ENCODE measurements at regions not wholly inside any gene's neighbourhood (a gene's known extent, or its start where the extent isn't known, plus 50 kb on each side); places are given as distances from the start of the nearest gene placed in this dataset.

DNA sequence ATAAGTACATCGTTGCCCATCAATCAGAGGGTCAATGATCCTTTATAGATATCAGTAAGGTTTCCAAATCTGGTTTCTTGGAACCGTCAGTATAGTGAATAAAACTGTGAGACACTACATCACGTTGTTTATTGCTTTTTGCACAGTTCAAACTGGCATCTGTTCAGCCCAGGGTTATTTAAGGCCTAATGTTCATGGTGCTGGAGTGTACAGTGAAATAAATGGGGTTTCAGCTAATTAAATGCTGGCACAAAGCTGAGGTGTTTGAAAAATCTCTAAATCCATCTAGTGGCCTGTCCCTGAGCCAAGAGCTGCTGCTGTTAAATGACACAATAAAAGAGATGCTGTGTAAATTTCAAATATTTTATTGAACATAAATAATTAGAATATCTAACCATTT, 69.9 kb downstream of the RPS29 start:
- H4K20me1 ChIP-seq (ENCODE audit: control insufficient read depth, insufficient read depth, low read length, poor library complexity, severe bottlenecking), result no peaks in the 10 kb centered on the region
- POLR2A ChIA-PET, result no interaction called here
- CTCF ChIA-PET, result interaction anchor here (0.5 kb wide), 1 partner anchor 908 kb away, joined by 5 read pairs; no protein-coding TSS in a partner anchor
- Mint-ChIP-seq H3K4me3 (no peak overlapping the region), H3K27ac (no peak overlapping the region), H3K4me1 (no peaks in the 10 kb centered on the region), H3K27me3 (peaks cover 8% of the 10 kb centered on the region), H3K9me3 (ENCODE audit: insufficient read depth) (no peaks in the 10 kb centered on the region)
- no peak overlapping the region for H3K4me2 ChIP-seq (replicated peaks; ENCODE audit: low read depth, low read length, poor library complexity, severe bottlenecking)
- H3K79me2 ChIP-seq (ENCODE audit: control insufficient read depth, insufficient read depth, low read length), result no peaks in the 10 kb centered on the region
- DNase-seq (no peak), ATAC-seq (ENCODE audit: low read depth) (no peak)
- intact Hi-C loops (cut with micrococcal nuclease), result no loop called here
- H3K4me3 ChIP-seq (ENCODE audit: control extremely low read depth in 1 of 5, extremely low read depth in 1 of 5, insufficient read depth in 1 of 5, low read depth in 2 of 5, low read length in 4 of 5), result no peak overlapping the region
- H3K9ac ChIP-seq (ENCODE audit: low read length), result no peak overlapping the region
- no peaks in the 10 kb centered on the region for H3K4me1 ChIP-seq (ENCODE audit: control insufficient read depth in 2 of 2, insufficient read depth in 2 of 2, low read length in 2 of 2)
- H3K27me3 ChIP-seq (replicated peaks in 1 of 4; ENCODE audit: control extremely low read depth in 1 of 4, control insufficient read depth in 3 of 4, insufficient read depth in 4 of 4, low read length in 3 of 4), result peaks cover 0 to 4% (median 0%) of the 10 kb centered on the region in 4 experiments
- H3K36me3 ChIP-seq (replicated peaks in 1 of 2; ENCODE audit: control extremely low read depth in 1 of 2, control insufficient read depth in 1 of 2, extremely low read depth in 1 of 2, insufficient read depth in 2 of 2, low read length in 1 of 2), result no peaks in the 10 kb centered on the region
- H3K9me3 ChIP-seq (ENCODE audit: control extremely low read depth in 1 of 3, control insufficient read depth in 2 of 3, insufficient read depth in 1 of 3, low read length in 2 of 3), result no peaks in the 10 kb centered on the region
- no peak overlapping the region for H3K27ac ChIP-seq (ENCODE audit: low read length in 2 of 2)
- 100% methylated on average over 1 of the region's 3 CpGs for WGBS (ENCODE audit: insufficient coverage)
- no peak overlapping the region for H2AFZ ChIP-seq (ENCODE audit: insufficient read depth, low read depth, low read length, poor library complexity, severe bottlenecking)
- TF ChIP-seq, protein P1, sequence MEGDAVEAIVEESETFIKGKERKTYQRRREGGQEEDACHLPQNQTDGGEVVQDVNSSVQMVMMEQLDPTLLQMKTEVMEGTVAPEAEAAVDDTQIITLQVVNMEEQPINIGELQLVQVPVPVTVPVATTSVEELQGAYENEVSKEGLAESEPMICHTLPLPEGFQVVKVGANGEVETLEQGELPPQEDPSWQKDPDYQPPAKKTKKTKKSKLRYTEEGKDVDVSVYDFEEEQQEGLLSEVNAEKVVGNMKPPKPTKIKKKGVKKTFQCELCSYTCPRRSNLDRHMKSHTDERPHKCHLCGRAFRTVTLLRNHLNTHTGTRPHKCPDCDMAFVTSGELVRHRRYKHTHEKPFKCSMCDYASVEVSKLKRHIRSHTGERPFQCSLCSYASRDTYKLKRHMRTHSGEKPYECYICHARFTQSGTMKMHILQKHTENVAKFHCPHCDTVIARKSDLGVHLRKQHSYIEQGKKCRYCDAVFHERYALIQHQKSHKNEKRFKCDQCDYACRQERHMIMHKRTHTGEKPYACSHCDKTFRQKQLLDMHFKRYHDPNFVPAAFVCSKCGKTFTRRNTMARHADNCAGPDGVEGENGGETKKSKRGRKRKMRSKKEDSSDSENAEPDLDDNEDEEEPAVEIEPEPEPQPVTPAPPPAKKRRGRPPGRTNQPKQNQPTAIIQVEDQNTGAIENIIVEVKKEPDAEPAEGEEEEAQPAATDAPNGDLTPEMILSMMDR (IDR thresholded peaks at IDR 0.05), result no peak
- TF ChIP-seq EZH2 (IDR thresholded peaks at IDR 0.05; ENCODE audit: borderline replicate concordance, insufficient read depth, low read depth, low read length, poor library complexity, severe bottlenecking), result no peak

DNA sequence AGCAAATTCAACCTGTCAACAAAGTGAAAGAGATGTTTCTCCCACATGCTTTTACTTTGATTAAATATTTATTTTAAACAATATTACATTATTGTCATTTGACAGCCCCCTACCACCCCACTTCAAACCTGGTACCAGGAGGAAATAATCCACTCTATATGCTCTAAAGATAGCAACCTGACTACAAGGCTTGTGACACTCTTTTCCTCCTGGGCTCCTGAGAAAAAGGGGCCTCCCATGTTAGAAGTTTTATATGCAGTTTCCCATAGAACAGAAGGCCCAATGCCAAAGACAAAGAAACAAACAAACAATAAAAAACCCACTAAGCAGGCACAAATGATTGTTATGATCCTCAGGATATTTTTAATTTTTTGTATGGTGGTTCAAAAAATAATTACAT, 73.6 kb downstream of the RPS29 start:
- ChIA-PET CTCF (no interaction called here), POLR2A (no interaction called here)
- H3K4me1 Mint-ChIP-seq, result no peaks in the 10 kb centered on the region
- Histone ChIP-seq H3K79me2 (ENCODE audit: control insufficient read depth, insufficient read depth, low read length) (no peaks in the 10 kb centered on the region), H3K36me3 (replicated peaks in 1 of 2; ENCODE audit: control extremely low read depth in 1 of 2, control insufficient read depth in 1 of 2, extremely low read depth in 1 of 2, insufficient read depth in 2 of 2, low read length in 1 of 2) (no peaks in the 10 kb centered on the region), H4K20me1 (ENCODE audit: control insufficient read depth, insufficient read depth, low read length, poor library complexity, severe bottlenecking) (no peaks in the 10 kb centered on the region), H3K9me3 (ENCODE audit: control extremely low read depth in 1 of 3, control insufficient read depth in 2 of 3, insufficient read depth in 1 of 3, low read length in 2 of 3) (peaks cover 0 to 5% (median 1%) of the 10 kb centered on the region in 3 donors), H3K4me2 (replicated peaks; ENCODE audit: low read depth, low read length, poor library complexity, severe bottlenecking) (no peak overlapping the region), H3K4me3 (ENCODE audit: control extremely low read depth in 1 of 5, extremely low read depth in 1 of 5, insufficient read depth in 1 of 5, low read depth in 2 of 5, low read length in 4 of 5) (no peak overlapping the region), H3K9ac (ENCODE audit: low read length) (no peak overlapping the region), H2AFZ (ENCODE audit: insufficient read depth, low read depth, low read length, poor library complexity, severe bottlenecking) (no peak overlapping the region), H3K27me3 (replicated peaks in 1 of 4; ENCODE audit: control extremely low read depth in 1 of 4, control insufficient read depth in 3 of 4, insufficient read depth in 4 of 4, low read length in 3 of 4) (no peaks in the 10 kb centered on the region), H3K4me1 (ENCODE audit: control insufficient read depth in 2 of 2, insufficient read depth in 2 of 2, low read length in 2 of 2) (no peaks in the 10 kb centered on the region), H3K27ac (ENCODE audit: low read length in 2 of 2) (no peak overlapping the region)
- H3K4me3 Mint-ChIP-seq, result no peak overlapping the region
- peaks cover 6% of the 10 kb centered on the region for H3K27me3 Mint-ChIP-seq
- intact Hi-C loops (cut with micrococcal nuclease), result no loop called here
- DNase-seq (no peak), ATAC-seq (ENCODE audit: low read depth) (no peak)
- no peaks in the 10 kb centered on the region for H3K9me3 Mint-ChIP-seq (ENCODE audit: insufficient read depth)
- no peak for TF ChIP-seq EZH2 (IDR thresholded peaks at IDR 0.05; ENCODE audit: borderline replicate concordance, insufficient read depth, low read depth, low read length, poor library complexity, severe bottlenecking)
- TF ChIP-seq, protein P1 (IDR thresholded peaks at IDR 0.05), result no peak
- no peak overlapping the region for H3K27ac Mint-ChIP-seq
